Pancreas (tissue), 10 donors: ENCODE measurements at regions not wholly inside any gene's neighbourhood (a gene's known extent, or its start where the extent isn't known, plus 50 kb on each side); places are given as distances from the start of the nearest gene placed in this dataset.

Experiments used
- ATAC-seq, 4 donors: fragments of 200-7000 bp; cut with Tn5 transposase; one replicate each; pipeline versions ENCODE4 v1.8.0 to v1.9.1; 2020; ENCODE audit warnings: mild to moderate bottlenecking in 4 of 4, moderate library complexity in 4 of 4
- DNase-seq, 6 donors: peaks; one replicate each; pipeline ENCODE4 v3.0.0-alpha.2; 2020
- FAIRE-seq: peaks from 2 replicates; lab custom pipeline; 2012; peaks lifted over from hg19 to GRCh38; lab: Jason Lieb, UNC
- H3K27ac ChIP-seq, 4 donors: fragments of 200-600 bp; sonication (generic); 1 replicate in 3 of 4; 2 replicates in 1 of 4; pipeline versions ENCODE4 v1.5.0 to v1.8.0; 2020
- H3K27me3 ChIP-seq, 4 donors: fragments of 200-600 bp; one replicate each; pipeline ENCODE4 v1.8.0; 2021
- H3K36me3 ChIP-seq, 3 donors: fragments of 200-600 bp; sonication (generic) in 1 of 3; one replicate each; pipeline versions ENCODE4 v1.5.0 to v1.8.0; 2020 to 2021
- H3K4me1 ChIP-seq, 3 donors: fragments of 200-600 bp; one replicate each; pipeline ENCODE4 v1.8.0; 2021
- H3K4me3 ChIP-seq, 4 donors: fragments of 200-600 bp; sonication (generic) in 2 of 4; one replicate each; pipeline versions ENCODE4 v1.5.0 to v1.8.0; 2020 to 2021
- H3K9me3 ChIP-seq, 4 donors: fragments of 200-600 bp; one replicate each; pipeline ENCODE4 v1.8.0; 2021
- CTCF ChIP-seq, 4 donors: fragments of 200-600 bp; sonication (generic) in 3 of 4; IDR thresholded peaks; one replicate each; pipeline versions ENCODE4 v1.5.0 to v1.8.0; 2021; ENCODE audit warnings: antibody characterized with exemption in 4 of 4
- WGBS, 2 donors: extraction: QIAGEN DNeasy Blood & Tissue Kit; methylation state at CpG; one replicate each; pipeline ENCODE4 v1.1.7; 2013; 5-methylcytosine and 5-hydroxymethylcytosine counted together
- intact Hi-C, 3 donors: fragments of 100-400 bp; cut with DNase I; formaldehyde crosslinking; loops; one replicate each; pipeline versions ENCODE4 v1.11.1 to v1.14.2; 2022
- donor health status: healthy with polysubstance abuse.
- donor health status: DM: no; HTN: no; CAD: no; lungs with moderate emphysema.
- donor health status: DM: no; HTN: no; CAD: no.
- donor health status: control.
- donor health status: control.
- donor health status: Bipolar disorder and iron deficiency.
- donor health status: DM: yes; HTN: yes; CAD: no.
- donor health status: DM: no; HTN: no; CAD: no.
- donor health status: DM: no; HTN: no; CAD: no.
- donor health status: DM: yes; HTN: yes; CAD: no.

GRCh38 chr20:51253280-51253679 is 230.4 kb upstream of the KCNG1 start:
- Histone ChIP-seq H3K27me3 (no peaks in the 10 kb centered on the region), H3K4me1 (no peaks in the 10 kb centered on the region), H3K27ac (no peak overlapping the region), H3K4me3 (no peak overlapping the region), H3K36me3 (no peaks in the 10 kb centered on the region), H3K9me3 (no peaks in the 10 kb centered on the region)
- no peak for ATAC-seq
- DNase-seq, result no peak
- intact Hi-C loops, result no loop called here
- no peak for TF ChIP-seq CTCF (IDR thresholded peaks at IDR 0.05)
- WGBS, 2 donors, result 31 to 42% methylated on average over 1 of the region's 1 CpG
- FAIRE-seq, result no peak

DNA sequence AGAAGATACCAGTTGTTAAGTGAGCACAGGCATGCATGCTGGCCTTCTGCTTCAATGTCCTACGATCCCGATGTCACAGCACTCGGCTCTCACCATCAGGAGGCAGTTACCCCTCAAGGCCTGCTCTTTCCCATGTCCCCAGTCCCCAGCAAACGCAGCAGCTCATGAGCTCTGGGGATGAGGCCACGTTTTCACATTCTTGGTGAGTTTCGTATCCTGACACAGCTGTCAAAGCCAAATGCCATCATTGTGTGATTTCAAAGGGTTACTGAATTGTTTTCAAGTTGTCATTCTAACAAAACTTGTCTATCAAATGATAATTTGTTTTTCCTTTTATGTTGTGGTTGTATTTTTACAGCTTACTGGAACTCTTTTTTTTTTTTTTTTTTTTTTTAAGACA is 226.9 kb upstream of the KCNG1 start:
- ATAC-seq (no peak), DNase-seq (no peak), FAIRE-seq (no peak)
- intact Hi-C loops, result no loop called here
- no peaks in the 10 kb centered on the region for H3K27me3 ChIP-seq
- no peaks in the 10 kb centered on the region for H3K36me3 ChIP-seq
- H3K4me1 ChIP-seq, result no peaks in the 10 kb centered on the region
- H3K9me3 ChIP-seq, result no peaks in the 10 kb centered on the region
- no peak overlapping the region for H3K27ac ChIP-seq
- 56 to 58% methylated on average over 6 of the region's 6 CpGs for WGBS, 2 donors
- H3K4me3 ChIP-seq, result no peak overlapping the region
- TF ChIP-seq CTCF (IDR thresholded peaks at IDR 0.05), result no peak

DNA sequence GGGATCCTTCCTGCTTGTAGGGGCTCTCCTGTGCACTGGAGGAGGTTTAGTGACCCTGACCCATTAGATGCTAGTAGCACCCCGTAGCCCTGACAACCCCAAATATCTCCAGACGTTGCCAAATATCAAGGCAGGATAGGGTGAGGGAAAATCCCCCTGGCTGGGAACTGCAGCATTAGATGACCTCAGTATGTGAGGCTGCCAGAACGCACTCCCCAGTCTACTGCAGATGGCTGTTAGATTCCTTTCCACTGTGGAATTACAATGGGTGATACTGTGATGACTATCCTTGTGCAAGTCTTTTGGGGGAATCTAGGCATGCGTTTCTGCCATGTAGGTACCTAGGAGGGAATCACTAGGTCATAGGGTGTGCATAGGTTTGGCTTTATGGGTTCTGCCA is 226.3 kb upstream of the KCNG1 start:
- Histone ChIP-seq H3K4me1 (no peaks in the 10 kb centered on the region), H3K27ac (no peak overlapping the region), H3K9me3 (no peaks in the 10 kb centered on the region), H3K27me3 (no peaks in the 10 kb centered on the region), H3K4me3 (no peak overlapping the region), H3K36me3 (no peaks in the 10 kb centered on the region)
- 27 to 29% methylated on average over 4 of the region's 4 CpGs for WGBS, 2 donors
- intact Hi-C loops, result no loop called here
- no peak for DNase-seq
- no peak for ATAC-seq
- TF ChIP-seq CTCF (IDR thresholded peaks at IDR 0.05), result no peak
- FAIRE-seq, result no peak

GRCh38 chr20:51244466-51244865 is 221.6 kb upstream of the KCNG1 start:
- no peak for TF ChIP-seq CTCF (IDR thresholded peaks at IDR 0.05)
- no peak for DNase-seq
- Histone ChIP-seq H3K4me1 (no peaks in the 10 kb centered on the region), H3K9me3 (no peaks in the 10 kb centered on the region), H3K4me3 (no peak overlapping the region), H3K36me3 (no peaks in the 10 kb centered on the region), H3K27me3 (no peaks in the 10 kb centered on the region), H3K27ac (no peak overlapping the region)
- WGBS, 2 donors, result 77 to 79% methylated on average over 10 of the region's 10 CpGs
- no peak for FAIRE-seq
- no peak for ATAC-seq
- intact Hi-C loops, result no loop called here

GRCh38 chr20:51238675-51239305 is 215.9 kb upstream of the KCNG1 start:
- 76 to 81% methylated on average over 8 of the region's 8 CpGs for WGBS, 2 donors
- no peaks in the 10 kb centered on the region for H3K9me3 ChIP-seq
- ATAC-seq (no peak), FAIRE-seq (no peak), DNase-seq (no peak)
- no peaks in the 10 kb centered on the region for H3K36me3 ChIP-seq
- no peak overlapping the region for H3K27ac ChIP-seq
- no peaks in the 10 kb centered on the region for H3K27me3 ChIP-seq
- TF ChIP-seq CTCF (IDR thresholded peaks at IDR 0.05), result no peak
- no peaks in the 10 kb centered on the region for H3K4me1 ChIP-seq
- H3K4me3 ChIP-seq, result no peak overlapping the region
- intact Hi-C loops, result no loop called here
